ENCODE measurements at regions not wholly inside any gene's neighbourhood (a gene's known extent, or its start where the extent isn't known, plus 50 kb on each side); places are given as distances from the start of the nearest gene placed in this dataset.

DNA sequence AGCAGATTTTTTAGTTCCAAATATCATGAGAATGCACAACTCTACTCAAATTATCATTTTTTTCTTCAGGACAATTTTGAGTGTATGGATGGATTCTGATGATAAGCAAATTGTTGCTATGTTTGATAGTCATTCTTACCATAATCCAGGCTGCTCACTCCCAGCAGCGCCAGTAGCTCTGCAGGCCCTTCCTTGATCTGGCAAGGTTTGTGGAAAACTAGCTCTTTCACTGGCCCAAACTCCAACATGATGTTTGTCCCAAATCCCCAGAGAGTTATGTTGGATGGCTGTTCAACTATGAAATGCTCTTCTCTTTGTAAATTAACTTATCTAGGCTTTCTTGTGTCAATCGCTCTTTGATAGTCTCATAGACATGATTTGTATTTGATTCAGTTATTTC, 933.7 kb downstream of the DNAJB9 start:
- no peak for DNase-seq (ENCODE audit: low read depth)
- TF ChIP-seq, protein P1, sequence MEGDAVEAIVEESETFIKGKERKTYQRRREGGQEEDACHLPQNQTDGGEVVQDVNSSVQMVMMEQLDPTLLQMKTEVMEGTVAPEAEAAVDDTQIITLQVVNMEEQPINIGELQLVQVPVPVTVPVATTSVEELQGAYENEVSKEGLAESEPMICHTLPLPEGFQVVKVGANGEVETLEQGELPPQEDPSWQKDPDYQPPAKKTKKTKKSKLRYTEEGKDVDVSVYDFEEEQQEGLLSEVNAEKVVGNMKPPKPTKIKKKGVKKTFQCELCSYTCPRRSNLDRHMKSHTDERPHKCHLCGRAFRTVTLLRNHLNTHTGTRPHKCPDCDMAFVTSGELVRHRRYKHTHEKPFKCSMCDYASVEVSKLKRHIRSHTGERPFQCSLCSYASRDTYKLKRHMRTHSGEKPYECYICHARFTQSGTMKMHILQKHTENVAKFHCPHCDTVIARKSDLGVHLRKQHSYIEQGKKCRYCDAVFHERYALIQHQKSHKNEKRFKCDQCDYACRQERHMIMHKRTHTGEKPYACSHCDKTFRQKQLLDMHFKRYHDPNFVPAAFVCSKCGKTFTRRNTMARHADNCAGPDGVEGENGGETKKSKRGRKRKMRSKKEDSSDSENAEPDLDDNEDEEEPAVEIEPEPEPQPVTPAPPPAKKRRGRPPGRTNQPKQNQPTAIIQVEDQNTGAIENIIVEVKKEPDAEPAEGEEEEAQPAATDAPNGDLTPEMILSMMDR (conservative IDR thresholded peaks at IDR 0.05; ENCODE audit: low read depth, low read length) = no peak
- H3K4me3 ChIP-seq (ENCODE audit: low read depth, low read length) = no peak overlapping the region

DNA sequence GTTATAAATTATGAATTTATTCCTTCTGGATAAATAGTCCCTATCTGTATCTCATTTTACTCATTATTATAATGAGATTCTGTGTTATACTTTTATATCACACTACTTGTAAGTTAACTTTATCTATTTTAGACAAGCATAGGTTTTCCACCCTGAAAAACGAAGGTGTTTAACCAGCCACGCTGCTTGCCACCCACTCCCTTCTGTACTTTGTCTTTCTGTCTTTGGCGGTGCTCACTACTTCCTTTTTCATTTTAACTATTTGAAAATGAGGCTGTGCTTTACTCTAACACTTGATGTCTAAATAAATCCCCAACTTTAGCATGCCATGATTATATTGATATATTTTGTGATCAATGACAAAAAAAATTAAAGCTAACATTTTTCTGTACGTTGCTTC, 952.9 kb downstream of the DNAJB9 start:
- TF ChIP-seq, protein P1 (conservative IDR thresholded peaks at IDR 0.05; ENCODE audit: low read depth, low read length) = no peak
- no peak overlapping the region for H3K4me3 ChIP-seq (ENCODE audit: low read depth, low read length)
- no peak for DNase-seq (ENCODE audit: low read depth)

DNA sequence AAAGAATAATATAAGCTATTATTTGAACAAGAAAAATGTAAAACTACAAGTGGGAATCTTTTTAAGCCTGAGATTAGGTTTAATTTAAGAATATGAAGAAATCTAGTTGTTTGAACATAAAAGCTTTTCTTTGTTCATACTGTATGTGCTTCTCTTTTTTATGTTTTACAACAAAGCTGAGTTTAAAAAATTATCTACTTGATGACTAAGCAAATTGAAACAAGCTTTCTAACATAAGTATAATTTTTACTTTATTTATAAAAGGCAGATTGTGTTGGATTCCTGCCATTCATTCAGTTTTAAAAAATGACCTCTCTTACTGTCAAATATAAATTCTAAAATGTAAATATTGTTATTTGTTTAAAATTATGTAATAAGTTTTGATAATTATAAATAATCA, 958.2 kb downstream of the DNAJB9 start:
- TF ChIP-seq, protein P1 (conservative IDR thresholded peaks at IDR 0.05; ENCODE audit: low read depth, low read length) = no peak
- no peak overlapping the region for H3K4me3 ChIP-seq (ENCODE audit: low read depth, low read length)
- no peak for DNase-seq (ENCODE audit: low read depth)

DNA sequence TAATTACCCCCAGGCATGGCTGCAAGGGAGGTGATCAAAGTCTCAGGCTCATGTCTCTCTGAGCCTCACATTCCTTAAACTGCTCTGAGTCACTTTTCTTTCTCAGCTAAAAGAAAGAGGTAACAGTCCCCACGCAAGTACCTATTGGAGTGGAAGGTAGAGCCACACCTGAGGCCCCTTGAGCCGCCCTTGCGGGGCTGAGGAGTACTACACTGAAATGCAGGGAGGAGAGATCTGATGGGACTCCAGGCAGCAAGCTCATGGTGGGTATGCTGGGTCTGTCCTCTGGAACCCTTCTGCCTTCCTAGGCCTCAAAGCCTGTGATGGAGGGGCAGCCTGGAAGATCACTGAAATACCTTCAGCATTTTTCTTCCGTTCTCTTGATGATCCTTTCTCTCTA, 960.0 kb downstream of the DNAJB9 start:
- no peak overlapping the region for H3K4me3 ChIP-seq (ENCODE audit: low read depth, low read length)
- TF ChIP-seq, protein P1 (conservative IDR thresholded peaks at IDR 0.05; ENCODE audit: low read depth, low read length) = no peak
- DNase-seq (ENCODE audit: low read depth) = no peak

DNA sequence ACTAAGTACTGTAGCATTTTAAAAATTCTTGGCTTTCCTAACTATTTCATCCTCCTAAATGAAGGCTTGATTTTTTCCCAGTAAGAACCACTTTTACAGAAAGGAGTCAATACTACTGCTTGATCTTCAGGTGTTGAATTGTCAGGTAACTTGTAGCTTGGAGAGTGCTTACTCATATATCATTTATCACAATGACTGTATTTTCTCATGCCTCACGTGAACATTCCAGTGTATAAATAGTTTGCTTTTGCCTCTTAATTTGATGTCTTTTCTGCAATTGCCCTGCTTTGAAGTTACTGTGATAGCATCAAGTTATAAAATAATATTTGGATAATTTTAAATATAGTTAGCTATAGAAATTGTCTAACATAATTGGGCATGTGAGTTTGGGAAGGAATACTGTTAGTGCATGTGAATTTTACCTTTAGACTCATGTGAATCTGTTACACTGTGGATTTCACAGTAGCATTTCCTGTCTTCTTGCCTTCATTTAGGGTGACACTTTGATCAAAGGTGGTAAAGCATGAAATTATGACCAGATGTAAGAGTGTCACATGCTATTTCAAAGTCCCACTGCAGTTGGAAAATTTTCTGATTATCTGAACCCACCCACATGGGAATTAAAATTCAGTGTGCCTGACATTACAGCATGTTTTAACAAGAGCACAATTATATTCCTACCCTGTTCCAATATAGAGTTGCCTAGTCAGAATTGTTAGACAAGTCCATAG, 962.8 kb downstream of the DNAJB9 start:
- TF ChIP-seq, protein P1 (conservative IDR thresholded peaks at IDR 0.05; ENCODE audit: low read depth, low read length) = no peak
- DNase-seq (ENCODE audit: low read depth) = no peak
- H3K4me3 ChIP-seq (ENCODE audit: low read depth, low read length) = no peak overlapping the region

DNA sequence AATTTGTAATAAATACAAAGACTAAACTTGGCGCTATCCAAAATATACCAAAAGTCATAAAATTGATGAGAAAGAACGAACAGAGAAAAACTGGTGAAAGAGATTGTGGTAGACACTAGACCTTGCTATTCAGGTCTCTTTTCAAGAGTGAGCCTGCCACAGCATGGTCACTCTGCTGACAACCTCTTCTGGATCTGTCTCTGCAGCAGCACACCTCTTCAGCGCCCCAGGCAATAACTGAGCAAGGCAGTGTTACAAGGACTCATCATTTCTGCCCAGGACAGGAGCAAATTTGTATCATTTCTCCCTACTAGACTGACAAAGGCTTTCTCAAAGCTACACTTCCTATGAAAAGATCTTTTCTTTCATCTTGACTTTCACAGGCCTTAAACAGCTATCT, 976.0 kb downstream of the DNAJB9 start:
- DNase-seq (ENCODE audit: low read depth) = no peak

More for the DNA sequence above, 976.0 kb downstream of the DNAJB9 start:
- H3K4me3 ChIP-seq (ENCODE audit: low read depth, low read length) = no peak overlapping the region
- TF ChIP-seq, protein P1 (conservative IDR thresholded peaks at IDR 0.05; ENCODE audit: low read depth, low read length) = no peak
